WTC11 (cell line): ENCODE measurements at regions not wholly inside any gene's neighbourhood (a gene's known extent, or its start where the extent isn't known, plus 50 kb on each side); places are given as distances from the start of the nearest gene placed in this dataset.

Experiments
- JUN ChIP-seq: sonication (generic); formaldehyde crosslinking; IDR thresholded peaks from 2 replicates; pipeline ENCODE4 v1.8.0; 2023; ENCODE audit warnings: mild to moderate bottlenecking, missing genetic modification reagents
- KAT7 ChIP-seq: sonication (generic); formaldehyde crosslinking; IDR thresholded peaks from 2 replicates; pipeline ENCODE4 v1.8.1; 2023; ENCODE audit warnings: missing genetic modification reagents, mild to moderate bottlenecking, borderline replicate concordance
- NFYB ChIP-seq: sonication (generic); formaldehyde crosslinking; conservative IDR thresholded peaks from 2 replicates; pipeline ENCODE4 v1.8.0; 2022; ENCODE audit warnings: low read depth, missing genetic modification reagents
- NR2C2 ChIP-seq: sonication (generic); formaldehyde crosslinking; IDR thresholded peaks from 2 replicates; pipeline ENCODE4 v1.8.0; 2022; ENCODE audit warnings: mild to moderate bottlenecking, missing genetic modification reagents
- TEAD1 ChIP-seq: sonication (generic); formaldehyde crosslinking; IDR thresholded peaks from 2 replicates; pipeline ENCODE4 v1.8.0; 2022; ENCODE audit warnings: mild to moderate bottlenecking, missing genetic modification reagents
- ZNF423 ChIP-seq: fragments of 250-450 bp; sonication (Bioruptor Pico); IDR thresholded peaks from 2 replicates; pipeline ENCODE4 v2.1.2; 2022; ENCODE audit warnings: mild to moderate bottlenecking, moderate library complexity
- TF ChIP-seq, protein P1 (sequence below): fragments of 200-600 bp; IDR thresholded peaks from 2 replicates; pipeline ENCODE4 v1.8.0; 2022; ENCODE audit warnings: antibody characterized with exemption
- TF ChIP-seq, protein P2 (sequence below): sonication (generic); formaldehyde crosslinking; IDR thresholded peaks from 2 replicates; pipeline ENCODE4 v1.8.0; 2023; ENCODE audit warnings: missing genetic modification reagents
- TF ChIP-seq, protein P3 (sequence below): sonication (generic); formaldehyde crosslinking; IDR thresholded peaks from 2 replicates; pipeline ENCODE4 v1.8.1; 2023; ENCODE audit warnings: mild to moderate bottlenecking, missing genetic modification reagents, moderate library complexity
- TF ChIP-seq, protein P4 (sequence below): sonication (generic); formaldehyde crosslinking; IDR thresholded peaks from 2 replicates; pipeline ENCODE4 v1.8.1; 2022; ENCODE audit warnings: low read depth, missing genetic modification reagents, borderline replicate concordance
- TF ChIP-seq, protein P5 (sequence below): fragments of 250-450 bp; sonication (Bioruptor Pico); IDR thresholded peaks from 2 replicates; pipeline ENCODE4 v1.8.0; 2021; ENCODE audit warnings: mild to moderate bottlenecking
- TF ChIP-seq, protein P6 (sequence below): sonication (generic); formaldehyde crosslinking; IDR thresholded peaks from 2 replicates; pipeline ENCODE4 v1.8.0; 2022; ENCODE audit warnings: mild to moderate bottlenecking, missing genetic modification reagents

DNA sequence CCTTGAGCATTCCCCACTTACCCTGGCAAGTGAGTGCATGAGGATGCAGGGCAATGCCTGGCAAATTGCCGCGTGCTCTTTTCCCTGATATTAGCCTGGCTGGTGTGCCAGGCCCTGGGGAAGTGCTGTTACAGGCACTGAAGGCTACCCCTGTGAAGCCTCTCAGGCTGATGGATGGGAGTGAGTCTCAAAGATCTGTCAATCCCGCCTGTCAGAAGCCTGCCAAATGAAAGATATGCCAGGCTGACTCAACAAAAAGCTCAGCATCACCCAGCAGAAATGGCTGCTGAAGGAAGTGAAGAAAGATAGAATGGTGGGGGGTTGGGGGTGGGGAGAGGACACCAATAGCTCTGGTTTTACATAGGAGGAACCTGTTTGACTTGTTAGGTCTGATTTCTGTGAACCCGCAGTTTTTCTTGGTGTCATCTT is 112.1 kb downstream of the LACC1 start:
- TF ChIP-seq JUN (no peak), NFYB (CRISPR knock-in tag) (no peak), KAT7 (CRISPR knock-in tag) (no peak), TEAD1 (CRISPR knock-in tag) (no peak), NR2C2 (CRISPR knock-in tag) (no peak), ZNF423 (CRISPR knock-in tag) (no peak)
- TF ChIP-seq, protein P1, sequence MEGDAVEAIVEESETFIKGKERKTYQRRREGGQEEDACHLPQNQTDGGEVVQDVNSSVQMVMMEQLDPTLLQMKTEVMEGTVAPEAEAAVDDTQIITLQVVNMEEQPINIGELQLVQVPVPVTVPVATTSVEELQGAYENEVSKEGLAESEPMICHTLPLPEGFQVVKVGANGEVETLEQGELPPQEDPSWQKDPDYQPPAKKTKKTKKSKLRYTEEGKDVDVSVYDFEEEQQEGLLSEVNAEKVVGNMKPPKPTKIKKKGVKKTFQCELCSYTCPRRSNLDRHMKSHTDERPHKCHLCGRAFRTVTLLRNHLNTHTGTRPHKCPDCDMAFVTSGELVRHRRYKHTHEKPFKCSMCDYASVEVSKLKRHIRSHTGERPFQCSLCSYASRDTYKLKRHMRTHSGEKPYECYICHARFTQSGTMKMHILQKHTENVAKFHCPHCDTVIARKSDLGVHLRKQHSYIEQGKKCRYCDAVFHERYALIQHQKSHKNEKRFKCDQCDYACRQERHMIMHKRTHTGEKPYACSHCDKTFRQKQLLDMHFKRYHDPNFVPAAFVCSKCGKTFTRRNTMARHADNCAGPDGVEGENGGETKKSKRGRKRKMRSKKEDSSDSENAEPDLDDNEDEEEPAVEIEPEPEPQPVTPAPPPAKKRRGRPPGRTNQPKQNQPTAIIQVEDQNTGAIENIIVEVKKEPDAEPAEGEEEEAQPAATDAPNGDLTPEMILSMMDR, result no peak
- TF ChIP-seq, protein P2, sequence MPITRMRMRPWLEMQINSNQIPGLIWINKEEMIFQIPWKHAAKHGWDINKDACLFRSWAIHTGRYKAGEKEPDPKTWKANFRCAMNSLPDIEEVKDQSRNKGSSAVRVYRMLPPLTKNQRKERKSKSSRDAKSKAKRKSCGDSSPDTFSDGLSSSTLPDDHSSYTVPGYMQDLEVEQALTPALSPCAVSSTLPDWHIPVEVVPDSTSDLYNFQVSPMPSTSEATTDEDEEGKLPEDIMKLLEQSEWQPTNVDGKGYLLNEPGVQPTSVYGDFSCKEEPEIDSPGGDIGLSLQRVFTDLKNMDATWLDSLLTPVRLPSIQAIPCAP (CRISPR knock-in tag), result no peak
- TF ChIP-seq, protein P3, sequence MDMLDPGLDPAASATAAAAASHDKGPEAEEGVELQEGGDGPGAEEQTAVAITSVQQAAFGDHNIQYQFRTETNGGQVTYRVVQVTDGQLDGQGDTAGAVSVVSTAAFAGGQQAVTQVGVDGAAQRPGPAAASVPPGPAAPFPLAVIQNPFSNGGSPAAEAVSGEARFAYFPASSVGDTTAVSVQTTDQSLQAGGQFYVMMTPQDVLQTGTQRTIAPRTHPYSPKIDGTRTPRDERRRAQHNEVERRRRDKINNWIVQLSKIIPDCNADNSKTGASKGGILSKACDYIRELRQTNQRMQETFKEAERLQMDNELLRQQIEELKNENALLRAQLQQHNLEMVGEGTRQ, result no peak
- TF ChIP-seq, protein P4, sequence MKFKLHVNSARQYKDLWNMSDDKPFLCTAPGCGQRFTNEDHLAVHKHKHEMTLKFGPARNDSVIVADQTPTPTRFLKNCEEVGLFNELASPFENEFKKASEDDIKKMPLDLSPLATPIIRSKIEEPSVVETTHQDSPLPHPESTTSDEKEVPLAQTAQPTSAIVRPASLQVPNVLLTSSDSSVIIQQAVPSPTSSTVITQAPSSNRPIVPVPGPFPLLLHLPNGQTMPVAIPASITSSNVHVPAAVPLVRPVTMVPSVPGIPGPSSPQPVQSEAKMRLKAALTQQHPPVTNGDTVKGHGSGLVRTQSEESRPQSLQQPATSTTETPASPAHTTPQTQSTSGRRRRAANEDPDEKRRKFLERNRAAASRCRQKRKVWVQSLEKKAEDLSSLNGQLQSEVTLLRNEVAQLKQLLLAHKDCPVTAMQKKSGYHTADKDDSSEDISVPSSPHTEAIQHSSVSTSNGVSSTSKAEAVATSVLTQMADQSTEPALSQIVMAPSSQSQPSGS (CRISPR knock-in tag), result no peak
- TF ChIP-seq, protein P5, sequence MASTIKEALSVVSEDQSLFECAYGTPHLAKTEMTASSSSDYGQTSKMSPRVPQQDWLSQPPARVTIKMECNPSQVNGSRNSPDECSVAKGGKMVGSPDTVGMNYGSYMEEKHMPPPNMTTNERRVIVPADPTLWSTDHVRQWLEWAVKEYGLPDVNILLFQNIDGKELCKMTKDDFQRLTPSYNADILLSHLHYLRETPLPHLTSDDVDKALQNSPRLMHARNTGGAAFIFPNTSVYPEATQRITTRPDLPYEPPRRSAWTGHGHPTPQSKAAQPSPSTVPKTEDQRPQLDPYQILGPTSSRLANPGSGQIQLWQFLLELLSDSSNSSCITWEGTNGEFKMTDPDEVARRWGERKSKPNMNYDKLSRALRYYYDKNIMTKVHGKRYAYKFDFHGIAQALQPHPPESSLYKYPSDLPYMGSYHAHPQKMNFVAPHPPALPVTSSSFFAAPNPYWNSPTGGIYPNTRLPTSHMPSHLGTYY (CRISPR knock-in tag), result no peak
- TF ChIP-seq, protein P6, sequence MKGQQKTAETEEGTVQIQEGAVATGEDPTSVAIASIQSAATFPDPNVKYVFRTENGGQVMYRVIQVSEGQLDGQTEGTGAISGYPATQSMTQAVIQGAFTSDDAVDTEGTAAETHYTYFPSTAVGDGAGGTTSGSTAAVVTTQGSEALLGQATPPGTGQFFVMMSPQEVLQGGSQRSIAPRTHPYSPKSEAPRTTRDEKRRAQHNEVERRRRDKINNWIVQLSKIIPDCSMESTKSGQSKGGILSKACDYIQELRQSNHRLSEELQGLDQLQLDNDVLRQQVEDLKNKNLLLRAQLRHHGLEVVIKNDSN (CRISPR knock-in tag), result no peak
